Tibial artery (tissue), 4 donors: ENCODE measurements at regions not wholly inside any gene's neighbourhood (a gene's known extent, or its start where the extent isn't known, plus 50 kb on each side); places are given as distances from the start of the nearest gene placed in this dataset.

Source experiments
- DNase-seq, 2 donors: peaks; one replicate each; pipeline ENCODE4 v3.0.0-alpha.2; 2019
- H3K27ac ChIP-seq, 2 donors: fragments of 200-600 bp; sonication (generic) in 1 of 2; 1 replicate in 1 of 2; 2 replicates in 1 of 2; pipeline ENCODE4 v1.5.1; 2018 to 2019; ENCODE audit warnings: mild to moderate bottlenecking in 1 of 2
- H3K27me3 ChIP-seq, 2 donors: fragments of 200-600 bp; sonication (generic) in 1 of 2; one replicate each; pipeline versions ENCODE4 v1.5.1 to v1.6.0; 2016 to 2019
- H3K36me3 ChIP-seq, 3 donors: fragments of 200-600 bp; sonication (generic) in 2 of 3; one replicate each; pipeline ENCODE4 v1.5.1; 2016 to 2019; ENCODE audit warnings: mild to moderate bottlenecking in 2 of 3
- H3K4me1 ChIP-seq, 4 donors: fragments of 200-600 bp; sonication (generic) in 2 of 4; 1 replicate in 3 of 4; 2 replicates in 1 of 4; pipeline ENCODE4 v1.5.1; 2016 to 2019
- H3K4me3 ChIP-seq, 2 donors: fragments of 200-600 bp; sonication (generic) in 1 of 2; 1 replicate in 1 of 2; 2 replicates in 1 of 2; pipeline ENCODE4 v1.5.1; 2018 to 2019; ENCODE audit warnings: mild to moderate bottlenecking in 2 of 2
- H3K9me3 ChIP-seq, 3 donors: fragments of 200-600 bp; sonication (generic) in 1 of 3; one replicate each; pipeline ENCODE4 v1.5.1; 2016 to 2019
- intact Hi-C: fragments of 100-400 bp; cut with DNase I; formaldehyde crosslinking; loops from one replicate; pipeline ENCODE4 v1.15.0; 2023; ENCODE audit warnings: low total_unique reads
- TF ChIP-seq, protein P1 (sequence below), 2 experiments: fragments of 200-600 bp in 1 of 2; fragments of 450-650 bp in 1 of 2; IDR thresholded peaks; one replicate each; pipeline ENCODE4 v1.5.1; 2017 to 2019; ENCODE audit warnings: antibody characterized with exemption in 2 of 2, mild to moderate bottlenecking in 1 of 2, moderate library complexity in 1 of 2

GRCh38 chr9:92196909-92197308 is 81.7 kb upstream of the SPTLC1 start:
- TF ChIP-seq, protein P1, sequence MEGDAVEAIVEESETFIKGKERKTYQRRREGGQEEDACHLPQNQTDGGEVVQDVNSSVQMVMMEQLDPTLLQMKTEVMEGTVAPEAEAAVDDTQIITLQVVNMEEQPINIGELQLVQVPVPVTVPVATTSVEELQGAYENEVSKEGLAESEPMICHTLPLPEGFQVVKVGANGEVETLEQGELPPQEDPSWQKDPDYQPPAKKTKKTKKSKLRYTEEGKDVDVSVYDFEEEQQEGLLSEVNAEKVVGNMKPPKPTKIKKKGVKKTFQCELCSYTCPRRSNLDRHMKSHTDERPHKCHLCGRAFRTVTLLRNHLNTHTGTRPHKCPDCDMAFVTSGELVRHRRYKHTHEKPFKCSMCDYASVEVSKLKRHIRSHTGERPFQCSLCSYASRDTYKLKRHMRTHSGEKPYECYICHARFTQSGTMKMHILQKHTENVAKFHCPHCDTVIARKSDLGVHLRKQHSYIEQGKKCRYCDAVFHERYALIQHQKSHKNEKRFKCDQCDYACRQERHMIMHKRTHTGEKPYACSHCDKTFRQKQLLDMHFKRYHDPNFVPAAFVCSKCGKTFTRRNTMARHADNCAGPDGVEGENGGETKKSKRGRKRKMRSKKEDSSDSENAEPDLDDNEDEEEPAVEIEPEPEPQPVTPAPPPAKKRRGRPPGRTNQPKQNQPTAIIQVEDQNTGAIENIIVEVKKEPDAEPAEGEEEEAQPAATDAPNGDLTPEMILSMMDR (IDR thresholded peaks at IDR 0.05): no peak
- Histone ChIP-seq H3K27me3 (no peaks in the 10 kb centered on the region), H3K4me1 (no peaks in the 10 kb centered on the region), H3K36me3 (no peaks in the 10 kb centered on the region), H3K9me3 (no peaks in the 10 kb centered on the region), H3K27ac (no peak overlapping the region), H3K4me3 (no peak overlapping the region)
- intact Hi-C loops: no loop called here
- no peak for DNase-seq

GRCh38 chr9:92196400-92196799 is 81.2 kb upstream of the SPTLC1 start:
- TF ChIP-seq, protein P1 (IDR thresholded peaks at IDR 0.05): no peak
- H3K9me3 ChIP-seq: no peaks in the 10 kb centered on the region
- DNase-seq: no peak
- no peak overlapping the region for H3K4me3 ChIP-seq
- H3K27me3 ChIP-seq: no peaks in the 10 kb centered on the region
- no peak overlapping the region for H3K27ac ChIP-seq
- intact Hi-C loops: no loop called here
- no peaks in the 10 kb centered on the region for H3K36me3 ChIP-seq
- no peaks in the 10 kb centered on the region for H3K4me1 ChIP-seq

- Histone ChIP-seq H3K9me3 (no peaks in the 10 kb centered on the region), H3K36me3 (no peaks in the 10 kb centered on the region), H3K4me1 (no peaks in the 10 kb centered on the region), H3K27ac (no peak overlapping the region), H3K4me3 (no peak overlapping the region), H3K27me3 (peaks cover 0 to 24% of the 10 kb centered on the region in 2 donors)
- DNase-seq: no peak
- TF ChIP-seq, protein P1 (IDR thresholded peaks at IDR 0.05): no peak
- intact Hi-C loops: no loop called here
Measured at GRCh38 chr9:92191801-92192200, 76.6 kb upstream of the SPTLC1 start.

- intact Hi-C loops: no loop called here
- H3K4me3 ChIP-seq: no peak overlapping the region
- peaks cover 0 to 24% of the 10 kb centered on the region in 2 donors for H3K27me3 ChIP-seq
- H3K27ac ChIP-seq: no peak overlapping the region
- TF ChIP-seq, protein P1 (IDR thresholded peaks at IDR 0.05): no peak
- H3K9me3 ChIP-seq: no peaks in the 10 kb centered on the region
- no peak for DNase-seq
- H3K36me3 ChIP-seq: no peaks in the 10 kb centered on the region
- H3K4me1 ChIP-seq: no peaks in the 10 kb centered on the region
Measured at GRCh38 chr9:92190536-92190790, 75.2 kb upstream of the SPTLC1 start.

GRCh38 chr9:92189782-92190535 is 74.7 kb upstream of the SPTLC1 start:
- Histone ChIP-seq H3K4me3 (no peak overlapping the region), H3K27me3 (peaks cover 0 to 24% of the 10 kb centered on the region in 2 donors), H3K9me3 (no peaks in the 10 kb centered on the region), H3K27ac (no peak overlapping the region), H3K4me1 (no peaks in the 10 kb centered on the region), H3K36me3 (no peaks in the 10 kb centered on the region)
- DNase-seq: no peak
- TF ChIP-seq, protein P1 (IDR thresholded peaks at IDR 0.05): no peak
- intact Hi-C loops: no loop called here
